PC-3 (cell line): ENCODE measurements at regions not wholly inside any gene's neighbourhood (a gene's known extent, or its start where the extent isn't known, plus 50 kb on each side); places are given as distances from the start of the nearest gene placed in this dataset.
A peak's percentile ranks its signal among the peaks of the same experiment; 100 is the strongest.

Experiments used
- EZH2 ChIP-seq: fragments of 300-600 bp; sonication (generic); IDR thresholded peaks from one replicate; pipeline ENCODE4 v1.6.1; 2017; ENCODE audit warnings: antibody characterized with exemption, mild to moderate bottlenecking, low read length; ENCODE audit not compliant: unreplicated experiment
- TF ChIP-seq, protein P1 (sequence below): fragments of 300-600 bp; sonication (generic); conservative IDR thresholded peaks from 2 replicates; pipeline ENCODE4 v1.5.1; 2017; ENCODE audit warnings: antibody characterized with exemption, low read depth, mild to moderate bottlenecking, low read length

DNA sequence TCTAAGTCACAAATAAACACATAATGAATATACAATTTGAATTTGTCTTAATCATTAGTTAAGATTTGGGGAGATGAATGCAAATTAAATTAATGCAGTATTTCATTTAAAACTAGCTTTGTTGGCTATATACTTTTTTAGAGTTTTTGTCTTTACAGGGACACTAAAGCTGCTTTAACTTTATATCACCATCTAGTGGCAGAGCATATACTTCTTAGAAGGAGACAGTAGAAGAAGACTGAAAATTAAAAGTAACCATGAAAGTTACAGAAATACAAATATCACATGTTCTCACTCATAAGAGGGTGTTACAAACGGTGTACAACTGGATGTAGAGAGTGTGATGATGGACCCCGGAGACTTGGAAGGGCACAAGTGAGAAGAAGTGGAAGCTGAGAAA, 268.3 kb upstream of the NETO1 start:
- TF ChIP-seq, protein P1, sequence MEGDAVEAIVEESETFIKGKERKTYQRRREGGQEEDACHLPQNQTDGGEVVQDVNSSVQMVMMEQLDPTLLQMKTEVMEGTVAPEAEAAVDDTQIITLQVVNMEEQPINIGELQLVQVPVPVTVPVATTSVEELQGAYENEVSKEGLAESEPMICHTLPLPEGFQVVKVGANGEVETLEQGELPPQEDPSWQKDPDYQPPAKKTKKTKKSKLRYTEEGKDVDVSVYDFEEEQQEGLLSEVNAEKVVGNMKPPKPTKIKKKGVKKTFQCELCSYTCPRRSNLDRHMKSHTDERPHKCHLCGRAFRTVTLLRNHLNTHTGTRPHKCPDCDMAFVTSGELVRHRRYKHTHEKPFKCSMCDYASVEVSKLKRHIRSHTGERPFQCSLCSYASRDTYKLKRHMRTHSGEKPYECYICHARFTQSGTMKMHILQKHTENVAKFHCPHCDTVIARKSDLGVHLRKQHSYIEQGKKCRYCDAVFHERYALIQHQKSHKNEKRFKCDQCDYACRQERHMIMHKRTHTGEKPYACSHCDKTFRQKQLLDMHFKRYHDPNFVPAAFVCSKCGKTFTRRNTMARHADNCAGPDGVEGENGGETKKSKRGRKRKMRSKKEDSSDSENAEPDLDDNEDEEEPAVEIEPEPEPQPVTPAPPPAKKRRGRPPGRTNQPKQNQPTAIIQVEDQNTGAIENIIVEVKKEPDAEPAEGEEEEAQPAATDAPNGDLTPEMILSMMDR = peak; percentile 81
- no peak for TF ChIP-seq EZH2
